Hippocampal formation (tissue), 2 donors: ENCODE measurements at regions not wholly inside any gene's neighbourhood (a gene's known extent, or its start where the extent isn't known, plus 50 kb on each side); places are given as distances from the start of the nearest gene placed in this dataset.

Experiments
- DNase-seq, 2 donors: peaks; one replicate each; lab custom pipeline; 2025; lab: John Stamatoyannopoulos, UW

DNA sequence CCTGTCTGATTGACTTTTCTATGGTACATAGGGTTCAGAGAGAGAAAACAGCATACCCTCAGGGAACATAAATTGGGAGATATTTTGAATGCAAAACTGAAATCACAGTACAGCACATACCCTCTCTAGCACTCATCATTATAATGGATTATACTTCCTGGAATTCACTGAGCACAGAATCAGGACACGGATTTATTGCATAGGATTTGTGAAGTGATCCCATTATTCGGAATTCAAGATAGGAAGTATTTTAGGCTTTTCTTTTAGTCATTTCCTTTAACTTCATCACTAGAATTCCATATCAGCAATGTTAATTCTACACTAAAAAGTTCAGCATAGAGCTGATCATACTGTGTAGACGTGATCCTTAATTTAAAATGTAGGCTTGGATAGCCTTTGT, 407.0 kb downstream of the PID1 start:
- no peak for DNase-seq

- no peak for DNase-seq
Observed at GRCh38 chr2:228860601-228861285, 410.3 kb downstream of the PID1 start.

DNA sequence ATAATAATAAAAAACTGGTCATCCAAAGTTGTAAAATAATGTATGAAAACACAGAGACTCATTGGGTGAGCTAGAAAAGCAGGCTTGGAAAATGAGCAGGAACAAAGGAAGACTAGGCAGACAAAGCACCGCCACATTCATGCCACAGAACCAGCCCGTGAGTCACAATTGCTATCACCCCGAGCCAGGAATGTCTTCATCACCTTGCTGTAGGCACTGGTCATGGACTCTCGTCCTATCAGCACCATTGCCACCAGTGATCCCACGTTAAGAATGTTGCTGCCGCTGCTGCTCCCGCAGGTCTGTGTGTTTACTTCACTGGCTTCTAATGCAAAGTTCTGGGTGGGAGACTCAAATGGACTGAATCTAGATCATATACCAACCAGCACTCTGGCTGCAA, 417.9 kb downstream of the PID1 start:
- DNase-seq = no peak

GRCh38 chr2:228848638-228849037, 422.4 kb downstream of the PID1 start:
- no peak for DNase-seq

GRCh38 chr2:228847684-228848083, 423.4 kb downstream of the PID1 start:
- DNase-seq = no peak

GRCh38 chr2:228846161-228846560, 424.9 kb downstream of the PID1 start:
- no peak for DNase-seq

DNA sequence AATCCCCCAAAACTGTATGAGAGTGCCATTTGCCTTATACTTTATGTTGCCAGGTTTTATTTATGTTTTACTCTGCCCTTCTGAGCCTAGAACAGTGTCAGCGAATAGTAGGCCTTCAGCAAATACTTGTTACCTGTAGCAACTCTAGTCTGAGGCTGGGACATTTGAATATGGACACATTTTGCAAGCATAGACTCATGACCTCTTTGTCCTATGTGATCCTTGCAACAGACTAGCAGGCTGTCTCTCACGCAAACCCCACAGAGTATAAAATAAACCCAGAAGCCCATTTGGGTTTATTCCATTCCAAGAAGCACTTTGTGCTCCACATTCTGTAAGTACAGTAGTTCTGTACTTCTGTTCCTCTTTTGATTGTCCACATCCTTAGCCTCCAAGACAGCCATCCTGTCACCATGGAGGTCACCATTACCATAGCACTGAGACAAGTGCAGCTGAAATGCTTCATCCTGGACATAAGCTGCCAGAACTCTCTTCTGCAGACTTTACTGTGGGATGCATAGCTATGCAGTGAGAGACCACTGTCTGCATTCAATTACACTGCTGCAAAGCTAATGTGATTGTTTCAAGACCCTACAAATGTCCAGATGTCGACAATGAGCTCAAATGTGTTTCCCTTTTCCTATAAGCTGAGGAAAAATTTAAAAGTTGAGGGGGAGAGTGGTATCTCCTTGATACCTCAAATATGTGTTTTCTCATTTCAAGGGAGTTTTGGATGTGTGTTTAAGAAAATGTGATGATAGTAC, 425.7 kb downstream of the PID1 start:
- no peak for DNase-seq

GRCh38 chr2:228841877-228842276, 429.2 kb downstream of the PID1 start:
- no peak for DNase-seq

DNA sequence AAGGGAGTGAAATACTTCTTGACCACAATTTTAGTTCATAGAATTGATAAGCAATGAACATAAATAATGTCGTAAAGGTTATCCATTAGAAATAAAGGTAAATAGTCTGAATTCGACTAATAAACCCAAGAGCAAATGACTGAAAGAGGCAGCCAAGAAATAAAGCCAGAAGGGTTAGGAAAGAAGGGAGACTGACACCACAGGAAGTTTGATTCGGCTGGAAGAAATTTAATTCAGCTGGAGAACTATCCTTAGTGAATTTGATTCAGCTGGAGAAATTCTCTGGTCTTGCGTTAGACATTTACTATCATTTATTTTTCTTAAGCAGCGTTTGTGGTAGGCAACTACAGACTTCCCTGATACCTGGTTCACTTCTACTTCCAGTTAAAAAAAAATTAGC, 429.6 kb downstream of the PID1 start:
- no peak for DNase-seq

DNA sequence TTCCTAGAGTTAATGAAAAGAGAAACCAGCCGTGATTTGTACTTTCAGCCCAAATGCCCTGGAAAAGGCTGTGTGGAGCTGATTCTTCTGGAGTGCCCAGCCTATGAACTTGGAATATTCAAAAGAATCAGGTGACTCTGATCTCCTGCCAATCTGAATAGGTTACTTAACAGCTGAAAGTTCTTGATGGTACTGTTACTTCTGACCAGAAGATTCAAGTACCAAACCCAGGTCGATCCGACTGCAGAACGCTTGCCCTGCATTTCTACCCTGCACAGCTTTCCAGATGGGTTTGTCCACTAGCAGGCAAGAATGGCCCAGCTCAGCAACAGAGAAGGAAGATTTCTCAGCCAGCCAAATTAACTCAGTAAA, 430.4 kb downstream of the PID1 start:
- DNase-seq = no peak

DNA sequence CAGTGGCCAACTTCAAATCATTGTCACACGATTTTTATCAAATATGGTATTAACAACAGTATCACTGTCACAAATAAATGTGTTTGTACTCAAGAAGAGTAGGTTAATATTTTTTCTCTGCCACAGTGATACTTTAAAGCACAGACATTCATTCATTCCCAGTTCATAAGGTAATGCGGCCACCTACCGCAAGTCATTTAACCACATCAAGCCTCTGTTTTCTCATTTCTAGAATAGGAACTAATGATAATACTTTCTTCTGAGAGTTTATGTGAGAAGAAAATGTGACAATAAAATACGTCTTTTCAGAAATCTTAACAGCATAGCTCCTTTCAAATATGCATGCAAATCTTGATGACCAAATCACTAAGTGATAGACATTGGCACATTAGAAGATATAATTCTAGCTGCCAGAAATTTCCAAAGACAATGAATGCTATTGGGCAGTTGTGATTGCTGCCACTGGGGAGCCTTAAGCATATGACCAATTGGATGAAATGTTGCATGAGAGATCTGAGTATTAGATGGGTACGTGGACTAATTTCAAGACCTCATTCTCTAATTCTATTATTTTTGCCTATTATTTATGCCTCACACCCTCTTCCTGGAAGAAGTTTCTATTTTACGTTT, 430.9 kb downstream of the PID1 start:
- DNase-seq = no peak

DNA sequence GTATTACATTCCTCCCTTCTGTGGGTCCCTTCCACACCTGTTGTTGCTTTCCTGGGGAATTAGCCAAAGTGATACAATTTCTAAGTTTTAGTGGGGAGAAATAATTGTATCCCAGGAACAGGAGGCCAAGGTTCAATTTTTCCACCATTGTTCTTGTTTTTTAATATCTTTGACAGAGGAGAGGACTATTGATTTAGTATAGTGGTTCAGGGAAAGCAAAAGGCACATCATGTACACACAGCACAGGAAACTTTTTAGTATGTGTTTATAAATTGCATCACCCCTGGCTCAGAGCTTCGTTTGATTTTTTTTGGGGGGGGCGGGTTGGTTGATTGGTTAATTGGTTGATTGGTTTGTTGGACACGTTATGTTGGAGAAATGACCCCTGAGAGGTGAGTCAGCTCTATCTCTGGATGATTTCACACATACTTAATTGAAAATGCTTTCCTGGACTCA, 431.6 kb downstream of the PID1 start:
- no peak for DNase-seq

- DNase-seq = no peak
Observed at GRCh38 chr2:228838819-228839218, 432.3 kb downstream of the PID1 start.

DNA sequence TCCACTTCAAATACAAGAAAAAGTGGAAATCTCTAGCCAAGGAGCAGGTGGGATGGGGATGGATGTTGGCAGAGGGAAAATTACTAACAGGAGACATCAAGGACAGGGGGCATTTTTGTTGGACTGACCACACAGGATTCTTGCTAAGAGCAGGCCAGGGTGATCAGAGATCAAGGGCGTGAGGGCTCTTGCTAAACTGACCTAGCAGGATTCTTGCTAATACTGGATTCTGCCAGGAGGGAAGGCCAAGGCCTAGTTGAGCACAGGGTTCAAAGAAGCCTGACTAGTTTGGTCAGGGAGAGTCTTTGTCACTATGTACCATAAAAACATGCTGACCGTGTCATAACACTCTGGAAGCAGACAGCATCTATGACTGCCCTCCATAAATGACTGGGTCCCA, 442.7 kb downstream of the PID1 start:
- DNase-seq = no peak

DNA sequence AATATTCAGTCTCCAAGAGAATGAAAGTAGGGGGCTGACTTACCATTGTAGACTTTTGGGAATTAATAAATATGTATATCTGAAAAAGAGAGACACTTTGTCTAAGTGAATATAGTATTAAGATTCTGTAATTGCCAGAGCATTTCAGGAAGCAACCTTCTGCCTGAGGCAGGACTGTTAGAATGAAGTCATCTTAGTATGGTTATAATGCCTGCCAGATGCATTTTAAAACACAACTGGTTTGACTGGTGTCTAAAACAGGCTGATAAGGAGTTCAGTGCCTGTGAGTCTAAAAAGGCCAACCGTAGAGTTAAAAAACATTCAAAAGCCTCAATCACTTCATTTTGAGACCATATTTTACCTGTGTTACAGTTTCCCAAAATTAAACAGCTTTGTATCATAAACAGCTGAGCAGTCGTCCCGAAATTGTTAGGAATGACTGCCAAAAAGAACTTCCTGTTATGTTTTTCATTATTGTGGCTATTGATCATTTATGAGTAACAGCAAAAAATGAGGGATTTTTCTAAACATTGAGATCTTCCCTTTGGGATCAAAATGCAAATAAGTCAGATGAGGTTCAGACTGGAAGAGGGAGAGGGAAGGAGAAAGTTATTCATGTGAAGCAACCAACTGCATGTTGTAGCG, 443.9 kb downstream of the PID1 start:
- no peak for DNase-seq

GRCh38 chr2:228819701-228820100, 451.4 kb downstream of the PID1 start:
- DNase-seq = no peak

DNA sequence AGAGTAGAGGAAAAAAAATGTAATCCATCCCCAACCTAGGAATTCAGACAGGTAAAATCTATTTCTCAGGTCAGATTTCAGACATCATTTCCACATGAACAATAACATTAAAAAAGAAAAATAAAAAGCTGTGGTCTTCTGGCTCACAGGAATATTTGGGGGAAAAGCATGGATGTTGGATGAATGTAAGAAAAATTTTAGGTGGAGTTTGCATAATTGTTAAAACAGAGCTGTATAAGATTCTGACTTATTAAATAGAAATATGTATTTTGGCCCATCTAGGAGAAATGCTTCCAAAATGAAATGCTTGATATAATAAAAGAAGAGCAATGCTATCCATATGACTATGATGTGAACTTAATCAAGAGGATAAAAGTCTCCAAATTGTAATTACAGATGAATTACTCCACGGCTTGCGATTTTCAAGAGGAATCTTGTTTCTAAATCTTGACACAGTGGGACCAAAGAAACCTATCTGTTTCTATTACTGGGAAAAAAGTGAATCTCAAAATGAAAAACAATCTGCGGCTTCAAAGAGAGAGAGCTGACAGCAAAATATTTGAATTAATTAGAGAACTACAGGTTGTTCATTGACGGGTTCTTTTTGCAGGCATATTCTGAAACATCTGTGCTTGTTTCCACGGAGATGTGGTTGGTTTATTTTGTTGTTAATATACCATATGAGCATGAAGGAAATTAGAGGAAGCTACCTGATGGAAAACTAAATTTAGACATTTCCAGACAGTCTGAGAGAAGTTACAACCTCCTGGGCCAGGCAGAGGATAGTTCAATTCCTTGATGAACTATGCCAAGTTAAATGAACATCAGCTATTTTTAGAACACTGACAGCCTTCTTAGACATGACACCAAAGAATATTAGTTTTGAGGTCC, 468.7 kb downstream of the PID1 start:
- DNase-seq = no peak

DNA sequence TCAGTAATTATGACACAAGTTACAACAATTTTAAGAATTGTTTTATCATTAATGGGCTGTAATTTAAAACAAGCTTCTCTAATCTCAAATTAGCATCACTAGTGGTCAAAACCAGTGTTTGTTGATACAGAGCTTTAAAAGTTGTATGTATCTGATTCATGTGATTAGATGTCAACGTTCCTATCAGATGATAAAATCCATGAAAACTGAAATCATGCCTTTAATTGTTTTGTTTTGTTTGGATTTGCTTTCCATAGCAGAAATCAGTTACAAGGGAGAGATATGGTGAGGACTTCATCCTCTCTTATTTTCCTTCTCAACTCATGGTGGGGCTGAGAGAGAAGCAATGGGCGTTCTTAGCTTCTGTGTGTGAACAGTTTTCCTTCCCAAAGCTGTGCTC, 469.6 kb downstream of the PID1 start:
- no peak for DNase-seq

DNA sequence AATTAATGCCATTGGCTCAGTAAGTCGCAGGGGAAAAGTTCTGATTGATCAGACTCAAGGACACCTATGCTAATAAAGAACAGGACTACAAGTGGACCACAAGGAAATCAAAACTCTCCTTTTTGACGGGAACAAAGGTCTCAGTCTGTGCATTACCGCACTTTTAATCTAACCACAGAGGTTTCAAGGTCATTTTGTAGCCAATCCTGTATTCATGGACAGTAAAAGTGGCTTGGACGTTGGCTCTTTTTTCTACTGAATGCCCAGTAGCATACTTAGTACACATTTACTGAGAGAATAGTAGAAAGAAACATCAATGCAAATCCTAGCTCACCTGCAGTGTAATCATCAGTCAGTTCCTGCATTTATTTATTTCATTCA, 471.9 kb downstream of the PID1 start:
- DNase-seq = no peak

DNA sequence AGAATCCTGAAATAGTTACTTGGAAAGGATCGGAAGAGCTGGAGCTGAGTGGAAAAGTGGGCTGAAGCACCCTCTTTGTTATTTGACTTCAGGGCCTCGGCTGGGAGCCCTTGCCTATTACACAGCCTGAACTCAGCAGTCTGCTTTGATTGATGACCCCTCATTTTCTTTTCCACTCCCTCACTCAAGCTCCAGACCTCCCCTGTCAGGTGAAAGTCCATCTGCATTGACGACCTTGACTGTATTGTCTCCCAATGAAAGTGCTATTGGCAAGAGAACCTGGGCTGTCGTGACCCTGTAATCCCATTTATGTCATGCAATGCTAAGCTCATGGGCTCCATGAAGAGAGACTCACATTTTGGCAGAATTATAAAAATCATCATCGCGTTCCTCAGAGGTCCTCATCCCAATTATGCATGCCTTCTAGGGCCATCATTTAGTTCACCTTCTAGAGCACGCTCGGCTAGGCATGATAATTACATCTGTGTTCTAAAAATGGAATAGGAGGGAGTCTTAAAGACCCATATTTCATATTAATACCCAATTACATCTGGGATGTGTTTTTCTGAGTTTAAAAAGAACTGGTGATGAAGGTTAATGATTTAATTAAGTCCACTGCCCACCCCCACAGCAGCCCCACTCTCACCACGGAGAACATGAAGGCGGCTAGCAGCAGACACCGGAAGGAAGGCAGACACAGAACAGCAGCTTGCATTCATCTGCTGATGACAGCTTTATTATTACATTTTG, 472.5 kb downstream of the PID1 start:
- no peak for DNase-seq

DNA sequence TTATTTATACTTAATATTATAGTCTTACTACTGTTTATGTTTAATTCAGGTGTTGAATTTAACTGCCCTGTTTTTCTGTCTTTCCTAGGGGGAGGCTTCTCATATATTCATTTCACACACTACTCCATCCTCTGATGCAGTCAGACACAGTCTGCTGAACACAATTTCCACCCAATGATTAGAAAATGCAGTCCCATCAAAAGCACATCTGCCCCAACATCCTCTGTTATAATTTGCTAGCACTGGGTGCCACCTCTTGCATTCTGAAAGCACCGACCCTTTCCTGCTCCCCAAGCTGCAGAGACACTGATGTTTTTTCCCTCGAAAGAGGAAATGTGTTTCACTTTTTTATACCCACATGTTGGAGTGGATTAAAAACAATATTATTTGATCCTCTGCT, 474.7 kb downstream of the PID1 start:
- DNase-seq = no peak
